Activated CD4-positive, alpha-beta memory T cell treated with anti-CD3 and anti-CD28 coated beads for 36 hours (primary cell): ENCODE measurements at regions not wholly inside any gene's neighbourhood (a gene's known extent, or its start where the extent isn't known, plus 50 kb on each side); places are given as distances from the start of the nearest gene placed in this dataset.
"Not testable (repeated sequence)": the region's sequence is repeated elsewhere in the genome, so short reads cannot be mapped to it uniquely, and the experiment has no call there.

Experiments
- CTCF ChIA-PET: fragments of 350-600 bp; sonication (Branson Sonifier 250); formaldehyde crosslinking; loops from one replicate; lab custom pipeline; 2021; ENCODE audit warnings: antibody characterized with exemption, inconsistent platforms; lab: Charles Lee
- POLR2A ChIA-PET: fragments of 350-600 bp; sonication (Branson Sonifier 250); formaldehyde crosslinking; loops from one replicate; lab custom pipeline; 2021; ENCODE audit warnings: antibody characterized with exemption; lab: Charles Lee
- DNase-seq: peaks from one replicate; pipeline ENCODE4 v3.0.0-alpha.2; 2020
- H3K27ac Mint-ChIP-seq: one replicate; pipeline ENCODE4 v1.8.0; 2021; ENCODE audit warnings: mixed read lengths
- H3K27me3 Mint-ChIP-seq: one replicate; pipeline ENCODE4 v1.8.0; 2021; ENCODE audit warnings: mixed read lengths
- H3K36me3 Mint-ChIP-seq: one replicate; pipeline ENCODE4 v1.8.0; 2021; ENCODE audit warnings: mixed read lengths
- H3K4me1 Mint-ChIP-seq: one replicate; pipeline ENCODE4 v1.8.0; 2021; ENCODE audit warnings: low read depth, mixed read lengths
- H3K4me3 Mint-ChIP-seq: one replicate; pipeline ENCODE4 v1.8.0; 2021; ENCODE audit warnings: mild to moderate bottlenecking, mixed read lengths
- H3K9me3 Mint-ChIP-seq: one replicate; pipeline ENCODE4 v1.8.0; 2021; ENCODE audit warnings: mixed read lengths
- intact Hi-C: fragments of 100-400 bp; cut with micrococcal nuclease; formaldehyde crosslinking; loops from one replicate; pipeline ENCODE4 v1.15.1; 2023

DNA sequence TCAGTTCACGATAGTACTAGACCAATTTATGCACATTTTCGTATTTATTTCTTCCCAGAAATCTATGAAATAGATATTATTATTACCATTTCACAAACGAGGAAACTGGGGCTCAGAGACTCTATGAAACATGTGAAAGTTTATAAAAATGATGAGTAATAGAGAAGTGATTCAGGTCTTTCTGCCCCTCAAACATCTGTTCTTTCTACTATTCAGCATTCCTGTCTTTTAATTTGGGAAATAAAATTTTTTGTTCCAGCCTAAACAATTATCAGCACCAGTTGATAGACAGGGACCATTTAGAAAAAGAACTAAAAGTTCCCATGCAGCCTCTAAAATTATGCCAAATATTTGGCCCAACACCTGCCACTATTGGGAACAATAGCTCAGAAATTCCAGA lies 585.1 kb downstream of the PTPRC start:
- H3K9me3 Mint-ChIP-seq: no peaks in the 10 kb centered on the region
- H3K27ac Mint-ChIP-seq: no peak overlapping the region
- H3K4me1 Mint-ChIP-seq: peaks cover 20% of the 10 kb centered on the region
- ChIA-PET POLR2A (no interaction called here), CTCF (no interaction called here)
- intact Hi-C loops: loop anchor here (10.0 kb wide), 2 partner anchors 969 to 1251 kb away; no protein-coding TSS in a partner anchor
- DNase-seq: no peak
- H3K27me3 Mint-ChIP-seq: no peaks in the 10 kb centered on the region
- H3K36me3 Mint-ChIP-seq: no peaks in the 10 kb centered on the region
- H3K4me3 Mint-ChIP-seq: no peak overlapping the region

DNA sequence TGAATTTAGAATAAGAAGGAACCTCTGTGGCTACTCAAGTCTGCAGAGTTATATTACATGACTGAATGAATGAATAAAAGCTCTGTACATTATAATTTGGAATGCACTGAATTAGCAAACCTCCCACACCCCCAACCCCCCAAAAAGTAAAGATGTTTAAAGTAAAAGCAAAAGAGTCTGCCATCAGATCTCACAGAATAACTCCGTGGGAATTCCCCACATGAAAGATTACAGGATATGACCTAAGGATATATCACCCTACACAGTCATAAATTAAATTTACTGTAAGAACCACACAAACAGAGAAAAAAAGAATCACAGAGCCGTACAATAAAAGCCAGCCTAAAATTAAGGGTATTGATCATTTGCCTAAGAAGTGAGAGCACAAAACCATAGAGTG lies 587.3 kb downstream of the PTPRC start:
- Mint-ChIP-seq H3K9me3 (no peaks in the 10 kb centered on the region), H3K27me3 (no peaks in the 10 kb centered on the region), H3K4me3 (peak overlapping the region; percentile 35), H3K36me3 (no peaks in the 10 kb centered on the region), H3K4me1 (peaks cover 20% of the 10 kb centered on the region), H3K27ac (peak overlapping the region; percentile 55)
- CTCF ChIA-PET: interaction anchor here (0.6 to 1.2 kb wide), 3 partner anchors 17 to 113 kb away, joined by 5 to 6 read pairs (median 5); no protein-coding TSS in a partner anchor
- intact Hi-C loops: loop anchor here (1.0 to 10.0 kb wide), 12 partner anchors 17 to 1249 kb away; no protein-coding TSS in a partner anchor
- peak; percentile 47 for DNase-seq
- POLR2A ChIA-PET: no interaction called here

DNA sequence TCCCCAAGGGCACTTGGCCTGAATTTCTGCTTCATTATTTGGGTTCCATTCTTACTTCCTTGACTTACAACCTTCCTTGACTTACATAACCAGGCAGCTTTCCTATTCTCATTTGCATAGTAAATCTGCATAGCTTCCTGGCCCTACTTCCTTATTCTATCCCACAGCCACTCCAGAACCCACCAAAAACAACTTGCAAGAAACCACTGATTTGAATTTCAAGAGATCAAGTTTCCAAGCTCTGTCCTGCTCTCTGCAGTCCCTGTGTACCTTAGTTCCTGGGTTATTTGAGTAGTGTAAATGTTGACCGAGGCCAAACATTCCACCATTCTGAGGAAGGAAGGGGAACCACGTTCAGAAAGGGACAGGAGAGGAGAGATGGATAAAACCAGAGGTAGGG lies 603.3 kb downstream of the PTPRC start:
- Mint-ChIP-seq H3K36me3 (no peaks in the 10 kb centered on the region), H3K4me3 (no peak overlapping the region), H3K9me3 (no peaks in the 10 kb centered on the region), H3K4me1 (no peaks in the 10 kb centered on the region), H3K27ac (no peak overlapping the region), H3K27me3 (peaks cover 1% of the 10 kb centered on the region)
- POLR2A ChIA-PET: no interaction called here
- CTCF ChIA-PET: interaction anchor here (0.6 to 3.1 kb wide), 5 partner anchors 16 to 454 kb away, joined by 3 to 27 read pairs (median 3); no protein-coding TSS in a partner anchor
- no peak for DNase-seq
- intact Hi-C loops: loop anchor here (2.0 to 5.0 kb wide), 4 partner anchors 15 to 470 kb away; no protein-coding TSS in a partner anchor

DNA sequence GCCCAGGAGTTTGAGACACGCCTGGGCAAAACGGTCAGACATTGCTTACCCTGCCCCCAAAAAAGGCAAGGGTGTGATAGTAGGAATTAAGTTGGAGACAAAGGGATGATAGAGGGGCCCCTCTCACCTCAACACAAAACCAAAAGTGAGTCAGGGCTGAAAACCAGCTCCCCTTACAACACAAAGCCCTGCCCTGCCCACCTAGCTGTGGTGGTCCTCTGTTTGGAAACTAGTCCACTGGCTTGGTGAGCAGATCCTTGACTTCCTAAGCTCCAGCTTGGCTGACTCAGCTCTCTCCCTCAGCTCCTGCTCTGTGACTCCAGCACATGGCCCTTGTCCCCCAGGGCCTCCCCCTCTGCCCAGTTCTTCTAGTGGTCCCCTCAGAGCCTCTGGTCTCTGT lies 603.8 kb downstream of the PTPRC start:
- ChIA-PET POLR2A (no interaction called here), CTCF (interaction anchor here (0.6 to 3.1 kb wide), 13 partner anchors 15 to 491 kb away, joined by 3 to 27 read pairs (median 3); no protein-coding TSS in a partner anchor)
- intact Hi-C loops: loop anchor here (2.0 to 5.0 kb wide), 4 partner anchors 16 to 470 kb away; no protein-coding TSS in a partner anchor
- H3K9me3 Mint-ChIP-seq: no peaks in the 10 kb centered on the region
- H3K4me3 Mint-ChIP-seq: no peak overlapping the region
- H3K27ac Mint-ChIP-seq: no peak overlapping the region
- H3K36me3 Mint-ChIP-seq: no peaks in the 10 kb centered on the region
- no peaks in the 10 kb centered on the region for H3K4me1 Mint-ChIP-seq
- peaks cover 1% of the 10 kb centered on the region for H3K27me3 Mint-ChIP-seq
- DNase-seq: no peak

DNA sequence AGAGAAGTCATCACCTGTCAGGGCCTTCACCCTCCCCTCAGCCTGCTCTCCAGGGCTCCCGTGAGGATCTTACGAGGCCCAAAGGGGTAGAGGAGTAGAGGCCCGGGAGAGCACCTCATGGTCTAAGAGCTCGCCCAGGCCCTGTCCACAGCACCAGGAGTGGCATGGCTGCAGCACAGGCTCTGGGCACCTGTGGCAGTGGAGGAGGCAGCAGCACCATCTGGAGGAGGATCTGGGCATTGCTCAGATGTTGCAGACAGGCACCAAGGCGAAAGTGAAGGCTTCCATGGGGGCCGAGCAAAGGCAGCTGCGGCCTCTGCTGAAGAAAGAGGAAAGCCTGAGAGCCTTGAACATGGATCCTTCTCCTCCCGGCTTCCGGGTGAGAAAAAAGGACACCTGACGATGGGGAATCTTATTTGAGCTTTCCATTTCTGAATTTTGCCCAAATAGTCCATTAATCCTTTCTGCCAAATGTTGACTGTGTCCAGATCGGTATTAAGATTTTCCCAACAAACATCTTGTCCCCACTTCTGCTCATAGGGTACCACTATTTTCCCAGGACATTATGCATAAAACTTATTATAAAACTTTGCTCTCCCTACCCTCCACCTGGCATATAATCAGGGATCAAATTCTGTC lies 604.7 kb downstream of the PTPRC start:
- peak; percentile 87 for DNase-seq
- POLR2A ChIA-PET: no interaction called here

DNA sequence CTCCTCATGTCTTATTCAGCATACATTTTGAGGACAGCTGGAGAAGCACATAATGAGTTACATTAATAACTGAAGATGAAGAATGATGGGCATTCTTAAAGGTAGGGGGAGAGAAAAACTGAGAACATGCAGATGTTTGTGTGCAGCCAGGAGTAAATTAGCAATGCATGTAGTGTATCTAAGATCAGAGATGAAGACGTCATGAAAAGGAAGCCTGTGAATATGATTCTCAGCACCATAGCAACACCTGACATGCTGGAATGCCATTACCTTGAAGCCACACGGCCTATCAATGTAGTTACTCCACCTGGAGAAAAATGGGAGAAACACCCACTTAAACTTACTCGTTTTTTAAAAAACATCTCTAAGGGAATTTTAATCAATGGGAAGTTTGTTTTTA lies 607.1 kb downstream of the PTPRC start:
- intact Hi-C loops: loop anchor here (5.0 kb wide), 1 partner anchor 39 kb away; no protein-coding TSS in a partner anchor
- H3K4me1 Mint-ChIP-seq: no peaks in the 10 kb centered on the region

More for the DNA sequence above, 604.7 kb downstream of the PTPRC start:
- no peaks in the 10 kb centered on the region for H3K4me1 Mint-ChIP-seq
- H3K4me3 Mint-ChIP-seq: no peak overlapping the region
- H3K36me3 Mint-ChIP-seq: no peaks in the 10 kb centered on the region
- H3K27me3 Mint-ChIP-seq: peaks cover 4% of the 10 kb centered on the region
- H3K9me3 Mint-ChIP-seq: no peaks in the 10 kb centered on the region
- H3K27ac Mint-ChIP-seq: no peak overlapping the region
- CTCF ChIA-PET: interaction anchor here (0.6 to 3.1 kb wide), 23 partner anchors 9 to 526 kb away, joined by 3 to 27 read pairs (median 3); no protein-coding TSS in a partner anchor
- intact Hi-C loops: loop anchor here (2.0 to 5.0 kb wide), 4 partner anchors 17 to 471 kb away; no protein-coding TSS in a partner anchor

DNA sequence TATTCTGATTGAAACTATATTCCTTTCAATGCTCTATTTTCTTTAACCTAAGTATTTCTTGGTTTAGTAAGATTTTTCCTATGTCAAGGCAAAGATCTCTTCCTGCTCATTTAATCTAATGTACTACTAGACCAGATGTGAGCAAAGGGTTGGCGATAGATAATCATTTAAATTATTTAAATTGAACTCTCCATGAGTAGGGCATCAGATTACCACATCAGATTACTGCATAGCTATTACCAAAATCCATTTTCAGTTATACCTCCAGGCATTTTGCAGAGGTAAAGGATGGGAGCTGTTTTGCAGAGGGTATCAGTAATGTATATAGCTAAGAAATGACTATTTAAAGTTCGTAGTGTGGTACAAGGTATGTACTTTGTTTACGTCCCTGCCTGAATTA lies 607.9 kb downstream of the PTPRC start:
- H3K36me3 Mint-ChIP-seq: no peaks in the 10 kb centered on the region
- no peaks in the 10 kb centered on the region for H3K9me3 Mint-ChIP-seq
- CTCF ChIA-PET: no interaction called here
- H3K4me3 Mint-ChIP-seq: no peak overlapping the region
- DNase-seq: no peak
- peaks cover 4% of the 10 kb centered on the region for H3K27me3 Mint-ChIP-seq
- POLR2A ChIA-PET: no interaction called here
- no peaks in the 10 kb centered on the region for H3K4me1 Mint-ChIP-seq
- no peak overlapping the region for H3K27ac Mint-ChIP-seq
- intact Hi-C loops: loop anchor here (5.0 kb wide), 1 partner anchor 39 kb away; no protein-coding TSS in a partner anchor

More for the DNA sequence above, 607.1 kb downstream of the PTPRC start:
- ChIA-PET POLR2A (no interaction called here), CTCF (no interaction called here)
- H3K36me3 Mint-ChIP-seq: no peaks in the 10 kb centered on the region
- H3K27ac Mint-ChIP-seq: no peak overlapping the region
- H3K4me3 Mint-ChIP-seq: no peak overlapping the region
- H3K27me3 Mint-ChIP-seq: peaks cover 4% of the 10 kb centered on the region
- no peak for DNase-seq
- no peaks in the 10 kb centered on the region for H3K9me3 Mint-ChIP-seq

DNA sequence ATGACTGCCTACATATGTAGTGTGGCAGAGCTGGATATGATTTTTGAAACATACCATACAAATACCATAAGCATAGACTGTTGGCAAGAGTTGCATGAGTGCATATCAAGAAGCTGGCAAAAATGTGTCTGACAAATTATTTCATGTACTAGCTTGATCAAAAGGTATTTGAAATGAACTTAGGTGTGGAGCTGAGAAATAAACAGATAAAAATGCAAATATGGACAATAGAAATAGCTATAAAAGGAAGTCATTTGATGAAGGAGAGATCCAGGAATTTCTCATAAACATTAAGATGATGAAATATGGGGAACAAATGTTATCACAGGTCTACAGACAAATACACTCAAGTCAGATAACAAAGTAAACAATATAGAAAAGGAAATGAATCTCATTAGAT lies 609.1 kb downstream of the PTPRC start:
- Mint-ChIP-seq H3K27me3 (peaks cover 4% of the 10 kb centered on the region), H3K4me1 (no peaks in the 10 kb centered on the region), H3K9me3 (no peaks in the 10 kb centered on the region), H3K4me3 (no peak overlapping the region), H3K27ac (no peak overlapping the region), H3K36me3 (no peaks in the 10 kb centered on the region)
- ChIA-PET CTCF (interaction anchor here (1.3 kb wide), 1 partner anchor 135 kb away, joined by 3 read pairs; no protein-coding TSS in a partner anchor), POLR2A (no interaction called here)
- intact Hi-C loops: loop anchor here (5.0 kb wide), 1 partner anchor 41 kb away; no protein-coding TSS in a partner anchor
- DNase-seq: no peak

DNA sequence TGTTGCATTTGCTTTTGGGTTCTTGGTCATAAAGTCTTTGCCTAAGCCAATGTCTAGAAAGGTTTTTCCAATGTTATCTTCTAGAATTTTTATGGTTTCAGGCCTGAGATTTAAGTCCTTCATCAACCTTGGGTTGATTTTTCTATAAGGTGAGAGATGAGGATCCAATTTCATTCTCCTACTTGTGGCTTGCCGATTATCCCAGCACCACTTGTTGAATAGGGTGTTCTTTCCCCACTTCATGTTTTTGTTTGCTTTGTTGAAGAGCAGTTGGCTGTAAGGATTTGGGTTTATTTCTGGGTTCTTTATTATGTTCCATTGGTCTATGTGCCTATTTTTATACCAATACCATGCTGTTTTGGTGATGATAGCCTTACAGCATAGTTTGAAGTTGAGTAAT lies 615.2 kb downstream of the PTPRC start:
- CTCF ChIA-PET, intact Hi-C loops, POLR2A ChIA-PET, H3K27ac Mint-ChIP-seq, H3K36me3 Mint-ChIP-seq, H3K4me3 Mint-ChIP-seq, DNase-seq, H3K4me1 Mint-ChIP-seq: not testable (repeated sequence)
- Mint-ChIP-seq H3K9me3 (peaks cover 12% of the 10 kb centered on the region), H3K27me3 (peaks cover 12% of the 10 kb centered on the region)

DNA sequence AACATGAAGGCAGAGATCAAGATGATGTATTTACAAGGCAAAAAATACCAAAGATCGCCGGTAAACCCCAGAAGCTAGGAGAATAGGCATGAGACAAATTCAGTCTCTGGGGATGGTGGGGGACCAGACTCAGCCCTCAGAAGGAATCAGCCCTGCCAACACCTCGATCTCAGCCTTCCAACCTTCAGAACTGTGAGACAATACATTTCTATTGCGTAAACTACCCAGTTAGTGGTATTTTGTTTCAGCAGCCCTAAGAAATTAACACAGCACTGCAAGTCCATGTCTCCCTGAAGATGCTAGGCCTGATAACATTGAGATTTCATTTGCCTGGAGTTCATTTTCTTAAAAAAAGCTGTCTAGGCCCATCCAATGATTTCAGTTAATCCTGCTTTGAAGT lies 622.5 kb downstream of the PTPRC start:
- H3K36me3 Mint-ChIP-seq: peaks cover 2% of the 10 kb centered on the region
- DNase-seq: no peak
- peaks cover 4% of the 10 kb centered on the region for H3K27me3 Mint-ChIP-seq
- no peak overlapping the region for H3K27ac Mint-ChIP-seq
- ChIA-PET CTCF (no interaction called here), POLR2A (no interaction called here)
- H3K4me3 Mint-ChIP-seq: no peak overlapping the region
- H3K4me1 Mint-ChIP-seq: no peaks in the 10 kb centered on the region
- H3K9me3 Mint-ChIP-seq: peaks cover 6% of the 10 kb centered on the region
- intact Hi-C loops: no loop called here

DNA sequence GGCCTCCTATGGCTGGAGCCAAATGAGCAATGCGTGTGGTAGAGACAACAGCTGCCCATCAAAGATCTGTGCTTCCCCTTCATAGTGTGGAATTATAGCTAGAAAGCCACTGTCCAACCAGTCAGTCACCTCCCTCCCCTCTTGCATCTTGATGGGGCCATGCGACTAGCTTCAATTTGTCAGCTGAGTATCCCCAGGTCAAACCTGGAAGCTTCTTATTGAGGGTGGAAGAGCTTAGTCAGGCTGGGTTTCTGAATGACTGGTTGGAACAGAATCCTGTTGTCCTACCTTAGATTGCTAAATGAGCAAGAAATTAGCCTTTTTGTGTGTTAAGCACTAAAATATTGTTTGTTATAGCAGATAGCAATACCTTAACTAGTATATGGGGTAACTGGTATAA lies 625.4 kb downstream of the PTPRC start:
- POLR2A ChIA-PET: no interaction called here
- no peaks in the 10 kb centered on the region for H3K4me1 Mint-ChIP-seq
- intact Hi-C loops: no loop called here
- no peak overlapping the region for H3K4me3 Mint-ChIP-seq
- no peaks in the 10 kb centered on the region for H3K9me3 Mint-ChIP-seq
- DNase-seq: no peak
- peaks cover 1% of the 10 kb centered on the region for H3K27me3 Mint-ChIP-seq
- H3K36me3 Mint-ChIP-seq: no peaks in the 10 kb centered on the region
- CTCF ChIA-PET: no interaction called here
- no peak overlapping the region for H3K27ac Mint-ChIP-seq

DNA sequence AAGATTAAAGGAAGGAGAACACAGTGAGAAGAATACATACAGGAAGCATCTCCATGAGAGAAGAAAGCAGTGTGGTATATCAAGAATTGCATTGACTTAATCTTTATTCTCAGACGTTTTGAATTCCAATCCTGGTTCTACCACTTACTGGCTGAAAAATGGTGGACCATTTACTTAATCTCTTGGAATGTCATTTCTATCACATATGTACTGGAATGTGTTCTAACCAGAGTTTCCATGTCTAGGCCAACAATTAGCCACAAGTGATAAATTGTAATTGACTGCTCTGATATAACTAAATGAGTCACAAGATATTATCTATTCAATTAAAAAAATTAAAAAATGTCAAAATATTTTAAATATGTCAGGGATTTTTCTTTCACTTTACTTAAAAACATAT lies 626.1 kb downstream of the PTPRC start:
- ChIA-PET CTCF (no interaction called here), POLR2A (no interaction called here)
- H3K36me3 Mint-ChIP-seq: no peaks in the 10 kb centered on the region
- no peak overlapping the region for H3K27ac Mint-ChIP-seq
- no peak for DNase-seq
- H3K4me1 Mint-ChIP-seq: no peaks in the 10 kb centered on the region
- H3K9me3 Mint-ChIP-seq: no peaks in the 10 kb centered on the region
- no peak overlapping the region for H3K4me3 Mint-ChIP-seq
- intact Hi-C loops: no loop called here
- H3K27me3 Mint-ChIP-seq: no peaks in the 10 kb centered on the region
